ENCODE measurements at regions not wholly inside any gene's neighbourhood (a gene's known extent, or its start where the extent isn't known, plus 50 kb on each side); places are given as distances from the start of the nearest gene placed in this dataset.

GRCh38 chr11:25655636-25656035 lies 676.3 kb upstream of the ANO3 start:
- DNase-seq (ENCODE audit: low spot score), result no peak
- Histone ChIP-seq H3K27ac (no peak overlapping the region), H3K36me3 (no peaks in the 10 kb centered on the region), H3K9me3 (no peaks in the 10 kb centered on the region), H3K4me3 (no peak overlapping the region), H3K27me3 (replicated peaks; ENCODE audit: insufficient read depth) (no peaks in the 10 kb centered on the region), H3K4me1 (replicated peaks) (no peaks in the 10 kb centered on the region)
- intact Hi-C loops (cut with DNase I), result no loop called here
- no peak for TF ChIP-seq POLR2AphosphoS5 (IDR thresholded peaks at IDR 0.05)
- no peak for TF ChIP-seq CTCF (IDR thresholded peaks at IDR 0.05)
- no peak for TF ChIP-seq POLR2A (IDR thresholded peaks at IDR 0.05)
- 65% methylated on average over 2 of the region's 2 CpGs for WGBS

- H3K4me3 ChIP-seq, result no peak overlapping the region
- no peaks in the 10 kb centered on the region for H3K36me3 ChIP-seq
- H3K27ac ChIP-seq, result no peak overlapping the region
- no peaks in the 10 kb centered on the region for H3K9me3 ChIP-seq
- TF ChIP-seq POLR2A (IDR thresholded peaks at IDR 0.05) (no peak), POLR2AphosphoS5 (IDR thresholded peaks at IDR 0.05) (no peak), CTCF (IDR thresholded peaks at IDR 0.05) (no peak)
- 47% methylated on average over 2 of the region's 2 CpGs for WGBS
- intact Hi-C loops (cut with DNase I), result no loop called here
- H3K4me1 ChIP-seq (replicated peaks), result no peaks in the 10 kb centered on the region
- H3K27me3 ChIP-seq (replicated peaks; ENCODE audit: insufficient read depth), result no peaks in the 10 kb centered on the region
- DNase-seq (ENCODE audit: low spot score), result no peak
Observed at GRCh38 chr11:25658916-25659315, 673.0 kb upstream of the ANO3 start.

- no peaks in the 10 kb centered on the region for H3K9me3 ChIP-seq
- no peak overlapping the region for H3K27ac ChIP-seq
- TF ChIP-seq POLR2AphosphoS5 (IDR thresholded peaks at IDR 0.05), result no peak
- TF ChIP-seq CTCF (IDR thresholded peaks at IDR 0.05), result no peak
- TF ChIP-seq POLR2A (IDR thresholded peaks at IDR 0.05), result no peak
- WGBS, result 64% methylated on average over 3 of the region's 3 CpGs
- no peak for DNase-seq (ENCODE audit: low spot score)
- no peak overlapping the region for H3K4me3 ChIP-seq
- no peaks in the 10 kb centered on the region for H3K4me1 ChIP-seq (replicated peaks)
- no peaks in the 10 kb centered on the region for H3K36me3 ChIP-seq
- no peaks in the 10 kb centered on the region for H3K27me3 ChIP-seq (replicated peaks; ENCODE audit: insufficient read depth)
- intact Hi-C loops (cut with DNase I), result no loop called here
Observed at GRCh38 chr11:25659706-25660105, 672.2 kb upstream of the ANO3 start.

GRCh38 chr11:25667871-25668270 lies 664.1 kb upstream of the ANO3 start:
- intact Hi-C loops (cut with DNase I), result no loop called here
- Histone ChIP-seq H3K27ac (no peak overlapping the region), H3K27me3 (replicated peaks; ENCODE audit: insufficient read depth) (no peaks in the 10 kb centered on the region), H3K36me3 (no peaks in the 10 kb centered on the region), H3K9me3 (no peaks in the 10 kb centered on the region), H3K4me1 (replicated peaks) (no peaks in the 10 kb centered on the region), H3K4me3 (no peak overlapping the region)
- TF ChIP-seq CTCF (IDR thresholded peaks at IDR 0.05) (no peak), POLR2AphosphoS5 (IDR thresholded peaks at IDR 0.05) (no peak), POLR2A (IDR thresholded peaks at IDR 0.05) (no peak)
- DNase-seq (ENCODE audit: low spot score), result no peak
- WGBS, result 78% methylated on average over 1 of the region's 1 CpG

GRCh38 chr11:25691959-25692358 lies 640.0 kb upstream of the ANO3 start:
- Histone ChIP-seq H3K9me3 (no peaks in the 10 kb centered on the region), H3K4me3 (no peak overlapping the region), H3K27ac (no peak overlapping the region), H3K36me3 (no peaks in the 10 kb centered on the region), H3K27me3 (replicated peaks; ENCODE audit: insufficient read depth) (no peaks in the 10 kb centered on the region), H3K4me1 (replicated peaks) (no peaks in the 10 kb centered on the region)
- intact Hi-C loops (cut with DNase I), result no loop called here
- no peak for TF ChIP-seq POLR2A (IDR thresholded peaks at IDR 0.05)
- no peak for TF ChIP-seq POLR2AphosphoS5 (IDR thresholded peaks at IDR 0.05)
- no peak for TF ChIP-seq CTCF (IDR thresholded peaks at IDR 0.05)
- DNase-seq (ENCODE audit: low spot score), result no peak
- 47% methylated on average over 8 of the region's 8 CpGs for whole genome bisulfite sequencing
